Progenitor cell of endocrine pancreas (in vitro differentiated cells): ENCODE measurements at regions not wholly inside any gene's neighbourhood (a gene's known extent, or its start where the extent isn't known, plus 50 kb on each side); places are given as distances from the start of the nearest gene placed in this dataset.

Experiments
- DNase-seq: peaks from one replicate; pipeline ENCODE4 v3.0.0; 2021; ENCODE audit warnings: low spot score; ENCODE audit not compliant: unreplicated experiment
- H3K27ac Mint-ChIP-seq: 2 replicates; pipeline ENCODE4 v1.8.0; 2021; ENCODE audit warnings: mild to moderate bottlenecking, moderate library complexity, mixed read lengths
- H3K27me3 Mint-ChIP-seq: 2 replicates; pipeline ENCODE4 v1.8.0; 2021; ENCODE audit warnings: mixed read lengths
- H3K36me3 Mint-ChIP-seq: 2 replicates; pipeline ENCODE4 v1.8.0; 2022; ENCODE audit warnings: mixed read lengths; ENCODE audit not compliant: insufficient read depth
- H3K4me1 Mint-ChIP-seq: 2 replicates; pipeline ENCODE4 v1.8.0; 2021; ENCODE audit warnings: low read depth, mixed read lengths
- H3K4me3 Mint-ChIP-seq: 2 replicates; pipeline ENCODE4 v1.8.0; 2021; ENCODE audit warnings: low read depth, mild to moderate bottlenecking, moderate library complexity, mixed read lengths
- H3K9me3 Mint-ChIP-seq: 2 replicates; pipeline ENCODE4 v1.8.0; 2021; ENCODE audit warnings: low read depth, mixed read lengths
- CTCF ChIP-seq: fragments of 200-600 bp; sonication (generic); IDR thresholded peaks from one replicate; pipeline ENCODE4 v1.5.0; 2021; ENCODE audit warnings: antibody characterized with exemption, mild to moderate bottlenecking; ENCODE audit not compliant: unreplicated experiment

GRCh38 chr9:109963079-109963478 lies 183.1 kb downstream of the PALM2AKAP2 start:
- Mint-ChIP-seq H3K4me1 (no peaks in the 10 kb centered on the region), H3K27me3 (peaks cover 24% of the 10 kb centered on the region), H3K4me3 (no peak overlapping the region), H3K36me3 (no peaks in the 10 kb centered on the region), H3K9me3 (no peaks in the 10 kb centered on the region), H3K27ac (no peak overlapping the region)
- no peak for TF ChIP-seq CTCF
- no peak for DNase-seq

GRCh38 chr9:109966643-109967368 lies 186.8 kb downstream of the PALM2AKAP2 start:
- no peak overlapping the region for H3K4me3 Mint-ChIP-seq
- no peak for TF ChIP-seq CTCF
- H3K36me3 Mint-ChIP-seq, result no peaks in the 10 kb centered on the region
- H3K27ac Mint-ChIP-seq, result no peak overlapping the region
- H3K9me3 Mint-ChIP-seq, result no peaks in the 10 kb centered on the region
- no peaks in the 10 kb centered on the region for H3K4me1 Mint-ChIP-seq
- H3K27me3 Mint-ChIP-seq, result peaks cover 13% of the 10 kb centered on the region
- DNase-seq, result no peak

GRCh38 chr9:109967651-109968642 lies 187.9 kb downstream of the PALM2AKAP2 start:
- H3K27me3 Mint-ChIP-seq, result peaks cover 13% of the 10 kb centered on the region
- H3K4me3 Mint-ChIP-seq, result no peak overlapping the region
- TF ChIP-seq CTCF, result no peak
- no peak for DNase-seq
- no peaks in the 10 kb centered on the region for H3K36me3 Mint-ChIP-seq
- H3K9me3 Mint-ChIP-seq, result no peaks in the 10 kb centered on the region
- H3K27ac Mint-ChIP-seq, result no peak overlapping the region
- H3K4me1 Mint-ChIP-seq, result no peaks in the 10 kb centered on the region

GRCh38 chr9:109969011-109969410 lies 189.0 kb downstream of the PALM2AKAP2 start:
- DNase-seq, result no peak
- Mint-ChIP-seq H3K9me3 (no peaks in the 10 kb centered on the region), H3K27me3 (peaks cover 13% of the 10 kb centered on the region), H3K36me3 (no peaks in the 10 kb centered on the region), H3K27ac (no peak overlapping the region), H3K4me1 (no peaks in the 10 kb centered on the region), H3K4me3 (no peak overlapping the region)
- no peak for TF ChIP-seq CTCF

- TF ChIP-seq CTCF, result no peak
- Mint-ChIP-seq H3K36me3 (no peaks in the 10 kb centered on the region), H3K9me3 (no peaks in the 10 kb centered on the region), H3K27me3 (peaks cover 10% of the 10 kb centered on the region), H3K4me3 (no peak overlapping the region), H3K27ac (no peak overlapping the region), H3K4me1 (no peaks in the 10 kb centered on the region)
- no peak for DNase-seq
These were observed 189.7 kb downstream of the PALM2AKAP2 start for GRCh38 chr9:109969573-109970237.
